Liver (tissue), 7 donors: ENCODE measurements at regions not wholly inside any gene's neighbourhood (a gene's known extent, or its start where the extent isn't known, plus 50 kb on each side); places are given as distances from the start of the nearest gene placed in this dataset.

ENCODE experiments used
- DNase-seq: peaks from one replicate; pipeline ENCODE4 v3.0.0-alpha.2; 2017; ENCODE audit warnings: low spot score
- H3K27ac ChIP-seq, 2 donors: one replicate each; pipeline ENCODE4 v1.7.0; 2013; ENCODE audit warnings: inconsistent platforms in 2 of 2, low read length in 2 of 2, control low read depth in 1 of 2, low read depth in 1 of 2, mild to moderate bottlenecking in 1 of 2
- H3K27me3 ChIP-seq, 4 donors: one replicate each; pipeline versions ENCODE4 v1.6.1 to v1.7.0; 2013; ENCODE audit warnings: low read length in 3 of 4, inconsistent platforms in 1 of 4, mild to moderate bottlenecking in 1 of 4, moderate library complexity in 1 of 4; ENCODE audit not compliant: control insufficient read depth in 4 of 4, insufficient read depth in 4 of 4
- H3K36me3 ChIP-seq, 4 donors: one replicate each; pipeline versions ENCODE4 v1.6.1 to v1.7.0; 2013; ENCODE audit warnings: low read length in 3 of 4, mild to moderate bottlenecking in 3 of 4, low read depth in 1 of 4, moderate library complexity in 1 of 4; ENCODE audit not compliant: control insufficient read depth in 4 of 4, insufficient read depth in 3 of 4
- H3K4me1 ChIP-seq, 4 donors: one replicate each; pipeline versions ENCODE4 v1.6.1 to v1.7.0; 2013; ENCODE audit warnings: low read length in 3 of 4, mild to moderate bottlenecking in 3 of 4, moderate library complexity in 1 of 4; ENCODE audit not compliant: control insufficient read depth in 4 of 4, insufficient read depth in 4 of 4
- H3K4me3 ChIP-seq, 3 donors: one replicate each; pipeline versions ENCODE4 v1.6.1 to v1.7.0; 2013; ENCODE audit warnings: low read length in 3 of 3, control low read depth in 1 of 3, low read depth in 1 of 3, mild to moderate bottlenecking in 1 of 3
- H3K9ac ChIP-seq, 2 donors: one replicate each; pipeline ENCODE4 v1.7.0; 2013; ENCODE audit warnings: low read length in 2 of 2, mild to moderate bottlenecking in 2 of 2, moderate library complexity in 2 of 2, control low read depth in 1 of 2, low read depth in 1 of 2
- H3K9me3 ChIP-seq, 4 donors: one replicate each; pipeline versions ENCODE4 v1.6.1 to v1.7.0; 2013; ENCODE audit warnings: low read length in 3 of 4; ENCODE audit not compliant: control insufficient read depth in 4 of 4
- EGR1 ChIP-seq, 2 donors: IDR thresholded peaks; 2 replicates each; pipeline ENCODE4 v1.6.1; 2016 to 2018; ENCODE audit warnings: antibody characterized with exemption in 2 of 2, low read depth in 2 of 2
- FOXA1 ChIP-seq: IDR thresholded peaks from 2 replicates; pipeline ENCODE4 v1.6.1; 2016; ENCODE audit warnings: antibody characterized with exemption
- FOXA2 ChIP-seq: IDR thresholded peaks from 2 replicates; pipeline ENCODE4 v1.6.1; 2016; ENCODE audit warnings: antibody characterized with exemption
- HNF4A ChIP-seq, 2 donors: conservative IDR thresholded peaks; 2 replicates each; pipeline ENCODE4 v1.6.1; 2016; ENCODE audit warnings: antibody characterized with exemption in 2 of 2, mild to moderate bottlenecking in 2 of 2
- HNF4G ChIP-seq: IDR thresholded peaks from 2 replicates; pipeline ENCODE4 v1.6.1; 2016; ENCODE audit warnings: antibody characterized with exemption
- JUND ChIP-seq, 2 donors: IDR thresholded peaks; 2 replicates each; pipeline ENCODE4 v1.6.1; 2016; ENCODE audit warnings: antibody characterized with exemption in 2 of 2
- NR2F2 ChIP-seq: IDR thresholded peaks from 2 replicates; pipeline ENCODE4 v1.6.1; 2016; ENCODE audit warnings: antibody characterized with exemption
- RAD21 ChIP-seq, 2 donors: IDR thresholded peaks; 2 replicates each; pipeline ENCODE4 v1.6.1; 2016; ENCODE audit warnings: antibody characterized with exemption in 2 of 2, mild to moderate bottlenecking in 2 of 2
- RXRA ChIP-seq, 2 donors: IDR thresholded peaks; 2 replicates each; pipeline ENCODE4 v1.6.1; 2017 to 2018; ENCODE audit warnings: antibody characterized with exemption in 2 of 2, mild to moderate bottlenecking in 1 of 2
- SP1 ChIP-seq: IDR thresholded peaks from 2 replicates; pipeline ENCODE4 v1.6.1; 2018; ENCODE audit warnings: antibody characterized with exemption, mild to moderate bottlenecking
- TAF1 ChIP-seq: conservative IDR thresholded peaks from 2 replicates; pipeline ENCODE4 v1.6.1; 2016; ENCODE audit warnings: antibody characterized with exemption, mild to moderate bottlenecking
- YY1 ChIP-seq: IDR thresholded peaks from 2 replicates; pipeline ENCODE4 v1.6.1; 2016; ENCODE audit warnings: antibody characterized with exemption, mild to moderate bottlenecking
- ZBTB33 ChIP-seq: IDR thresholded peaks from 2 replicates; pipeline ENCODE4 v1.6.1; 2016; ENCODE audit warnings: antibody characterized with exemption
- WGBS: extraction: QIAGEN DNeasy Blood & Tissue Kit; methylation state at CpG from one replicate; pipeline ENCODE4 v1.1.7; 2013; 5-methylcytosine and 5-hydroxymethylcytosine counted together
- TF ChIP-seq, protein P1 (sequence below): IDR thresholded peaks from 2 replicates; pipeline ENCODE4 v1.6.1; 2016; ENCODE audit warnings: antibody characterized with exemption
- TF ChIP-seq, protein P2 (sequence below): IDR thresholded peaks from 2 replicates; pipeline ENCODE4 v1.6.1; 2016; ENCODE audit warnings: antibody characterized with exemption
- donor health status: healthy.
- donor health status: healthy.
- donor health status: healthy.
- donor health status: healthy.

DNA sequence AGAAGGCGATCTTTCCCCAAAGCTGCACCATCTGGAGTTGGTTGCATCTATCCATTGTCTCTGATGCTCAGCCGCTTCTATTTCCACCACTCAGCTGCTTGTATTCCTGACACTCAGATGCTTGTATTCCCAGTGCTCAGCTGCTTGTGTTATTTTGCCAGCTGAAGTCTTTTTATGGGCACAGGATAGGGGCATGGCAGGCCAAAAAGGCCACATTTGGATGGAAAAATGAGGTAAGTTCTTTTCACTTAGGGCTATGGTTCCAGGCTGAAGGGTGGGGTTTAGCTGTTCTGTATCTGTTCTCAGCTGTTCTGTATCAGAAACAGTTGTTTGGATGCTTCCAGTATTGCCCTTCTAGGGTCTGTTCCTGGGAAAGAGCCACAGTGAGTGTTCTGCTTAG, 944.9 kb downstream of the QKI start:
- Histone ChIP-seq H3K36me3 (no peaks in the 10 kb centered on the region), H3K9ac (no peak overlapping the region), H3K9me3 (peaks cover 0 to 10% (median 3%) of the 10 kb centered on the region in 4 donors), H3K4me1 (no peaks in the 10 kb centered on the region), H3K27me3 (peaks cover 0 to 2% (median 0%) of the 10 kb centered on the region in 4 donors), H3K27ac (no peak overlapping the region), H3K4me3 (no peak overlapping the region)
- no peak for DNase-seq
- 83% methylated on average over 2 of the region's 2 CpGs for WGBS
- TF ChIP-seq EGR1 (IDR thresholded peaks at IDR 0.05; ENCODE audit: low read depth in 2 of 2), result no peak
- no peak for TF ChIP-seq HNF4G
- no peak for TF ChIP-seq RAD21 (IDR thresholded peaks at IDR 0.05)
- no peak for TF ChIP-seq YY1
- TF ChIP-seq FOXA1, result no peak

DNA sequence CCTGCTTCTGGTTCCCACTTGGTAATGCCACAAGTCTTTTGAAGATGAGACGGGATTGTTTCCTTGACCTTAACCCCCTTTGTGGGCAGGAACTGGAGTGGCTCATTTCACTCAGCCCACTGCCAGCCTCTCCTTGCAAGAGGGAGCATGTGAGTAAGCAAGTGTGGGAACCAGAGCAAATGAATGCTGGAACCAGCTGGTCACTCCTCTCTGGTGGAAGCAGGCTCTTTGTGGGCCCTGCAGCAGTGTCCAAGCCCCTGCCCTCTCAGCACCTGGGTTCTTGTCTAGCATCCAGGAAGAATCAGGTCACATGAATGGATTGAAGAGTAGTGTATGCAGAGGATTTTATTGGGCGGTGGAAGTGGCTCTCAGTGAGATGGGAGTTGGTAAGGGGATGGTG, 944.5 kb downstream of the QKI start:
- no peak overlapping the region for H3K4me3 ChIP-seq
- no peak overlapping the region for H3K9ac ChIP-seq
- H3K36me3 ChIP-seq, result no peaks in the 10 kb centered on the region
- TF ChIP-seq, protein P1, sequence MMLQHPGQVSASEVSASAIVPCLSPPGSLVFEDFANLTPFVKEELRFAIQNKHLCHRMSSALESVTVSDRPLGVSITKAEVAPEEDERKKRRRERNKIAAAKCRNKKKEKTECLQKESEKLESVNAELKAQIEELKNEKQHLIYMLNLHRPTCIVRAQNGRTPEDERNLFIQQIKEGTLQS, result no peak
- no peak for TF ChIP-seq FOXA2
- no peak for TF ChIP-seq FOXA1
- no peak for TF ChIP-seq YY1
- H3K9me3 ChIP-seq, result peaks cover 0 to 10% (median 3%) of the 10 kb centered on the region in 4 donors
- DNase-seq, result no peak
- H3K27ac ChIP-seq, result no peak overlapping the region
- WGBS, result 60% methylated on average over 2 of the region's 2 CpGs
- H3K4me1 ChIP-seq, result no peaks in the 10 kb centered on the region
- H3K27me3 ChIP-seq, result peaks cover 0 to 2% (median 0%) of the 10 kb centered on the region in 4 donors

- Histone ChIP-seq H3K4me1 (no peaks in the 10 kb centered on the region), H3K9ac (no peak overlapping the region), H3K27me3 (peaks cover 0 to 4% (median 0%) of the 10 kb centered on the region in 4 donors), H3K36me3 (no peaks in the 10 kb centered on the region), H3K4me3 (no peak overlapping the region), H3K9me3 (peaks cover 0 to 10% (median 3%) of the 10 kb centered on the region in 4 donors), H3K27ac (no peak overlapping the region)
- no peak for DNase-seq
- no peak for TF ChIP-seq EGR1 (IDR thresholded peaks at IDR 0.05; ENCODE audit: low read depth in 2 of 2)
- TF ChIP-seq RAD21 (IDR thresholded peaks at IDR 0.05), result no peak
- TF ChIP-seq FOXA1, result no peak
- TF ChIP-seq ZBTB33, result no peak
- no peak for TF ChIP-seq YY1
- no peak for TF ChIP-seq FOXA2
- TF ChIP-seq SP1, result no peak
- TF ChIP-seq, protein P2, sequence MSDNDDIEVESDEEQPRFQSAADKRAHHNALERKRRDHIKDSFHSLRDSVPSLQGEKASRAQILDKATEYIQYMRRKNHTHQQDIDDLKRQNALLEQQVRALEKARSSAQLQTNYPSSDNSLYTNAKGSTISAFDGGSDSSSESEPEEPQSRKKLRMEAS, result no peak
- no peak for TF ChIP-seq JUND (IDR thresholded peaks at IDR 0.05)
- TF ChIP-seq HNF4A (conservative IDR thresholded peaks at IDR 0.05), result no peak
- TF ChIP-seq TAF1, result no peak
- no peak for TF ChIP-seq RXRA (IDR thresholded peaks at IDR 0.05)
- TF ChIP-seq NR2F2, result no peak
- WGBS, result 60% methylated on average over 1 of the region's 1 CpG
Measured at GRCh38 chr6:164356814-164357213, 942.3 kb downstream of the QKI start.
